PC-9 (cell line): ENCODE measurements at regions not wholly inside any gene's neighbourhood (a gene's known extent, or its start where the extent isn't known, plus 50 kb on each side); places are given as distances from the start of the nearest gene placed in this dataset.

Experiments used
- BruUV-seq: library from RNA; stranded (reverse); fragments of 400-500 nt; replicated peaks from 2 replicates; lab custom pipeline; 2021; lab: Mats Ljungman, UMichigan
- CTCF ChIA-PET: fragments of 300-600 bp; sonication (Branson Sonifier 250); formaldehyde crosslinking; loops from one replicate; lab custom pipeline; 2022; ENCODE audit warnings: antibody characterized with exemption; lab: Charles Lee
- POLR2A ChIA-PET: fragments of 300-600 bp; sonication (Branson Sonifier 250); formaldehyde crosslinking; loops from one replicate; lab custom pipeline; 2022; ENCODE audit warnings: antibody characterized with exemption; ENCODE audit not compliant: unreplicated experiment; lab: Charles Lee
- DNase-seq, 2 experiments: peaks; one replicate each; pipeline versions ENCODE4 v3.0.0 to v3.0.0-alpha.2; 2015 to 2022; ENCODE audit warnings: mixed read lengths in 1 of 2
- H2AFZ ChIP-seq: fragments of 200-600 bp; sonication (generic); 2 replicates; pipeline ENCODE4 v1.8.1; 2017; ENCODE audit warnings: antibody characterized with exemption
- H3F3A ChIP-seq: fragments of 200-600 bp; sonication (generic); 2 replicates; pipeline ENCODE4 v1.8.1; 2017; ENCODE audit warnings: antibody characterized with exemption, mild to moderate bottlenecking, low read depth; ENCODE audit not compliant: insufficient read depth
- H3K27ac ChIP-seq: fragments of 200-600 bp; sonication (generic); 2 replicates; pipeline ENCODE4 v1.6.1; 2016; ENCODE audit warnings: mixed run types
- H3K27me3 ChIP-seq: fragments of 200-600 bp; sonication (generic); 2 replicates; pipeline ENCODE4 v1.6.1; 2016; ENCODE audit warnings: low read depth, mixed run types; ENCODE audit not compliant: insufficient read depth
- H3K36me3 ChIP-seq: fragments of 200-600 bp; sonication (generic); 2 replicates; pipeline ENCODE4 v1.6.1; 2016; ENCODE audit warnings: low read depth, mixed run types
- H3K4me1 ChIP-seq: fragments of 200-600 bp; sonication (generic); replicated peaks from 2 replicates; pipeline ENCODE4 v1.6.1; 2016; ENCODE audit warnings: mixed run types; ENCODE audit not compliant: insufficient read depth
- H3K4me2 ChIP-seq: fragments of 200-600 bp; sonication (generic); 2 replicates; pipeline ENCODE4 v1.6.1; 2017; ENCODE audit warnings: mixed run types
- H3K4me3 ChIP-seq: fragments of 200-600 bp; sonication (generic); 2 replicates; pipeline ENCODE4 v1.6.1; 2016; ENCODE audit warnings: mixed run types
- H3K79me2 ChIP-seq: fragments of 200-600 bp; sonication (generic); 2 replicates; pipeline ENCODE4 v1.6.1; 2017; ENCODE audit warnings: low read depth, mixed run types
- H3K9me2 ChIP-seq: fragments of 200-600 bp; sonication (generic); 2 replicates; pipeline ENCODE4 v1.8.1; 2017; ENCODE audit warnings: mild to moderate bottlenecking; ENCODE audit not compliant: insufficient read depth
- H3K9me3 ChIP-seq: fragments of 200-600 bp; sonication (generic); 2 replicates; pipeline ENCODE4 v1.8.1; 2016; ENCODE audit warnings: low read depth; ENCODE audit not compliant: insufficient read depth
- H4K20me1 ChIP-seq: fragments of 200-600 bp; sonication (generic); 2 replicates; pipeline ENCODE4 v1.8.1; 2017; ENCODE audit not compliant: insufficient read depth
- CTCF ChIP-seq: fragments of 200-600 bp; sonication (generic); conservative IDR thresholded peaks from 2 replicates; pipeline ENCODE4 v1.6.1; 2017; ENCODE audit warnings: mixed run types, antibody characterized with exemption, mild to moderate bottlenecking, moderate library complexity
- EZH2 ChIP-seq: fragments of 200-600 bp; sonication (generic); IDR thresholded peaks from 2 replicates; pipeline ENCODE4 v1.8.0; 2017; ENCODE audit warnings: antibody characterized with exemption, low read depth
- intact Hi-C: fragments of 100-400 bp; cut with micrococcal nuclease; formaldehyde crosslinking; loops from one replicate; pipeline ENCODE4 v1.10.0; 2022; ENCODE audit not compliant: unreplicated experiment

DNA sequence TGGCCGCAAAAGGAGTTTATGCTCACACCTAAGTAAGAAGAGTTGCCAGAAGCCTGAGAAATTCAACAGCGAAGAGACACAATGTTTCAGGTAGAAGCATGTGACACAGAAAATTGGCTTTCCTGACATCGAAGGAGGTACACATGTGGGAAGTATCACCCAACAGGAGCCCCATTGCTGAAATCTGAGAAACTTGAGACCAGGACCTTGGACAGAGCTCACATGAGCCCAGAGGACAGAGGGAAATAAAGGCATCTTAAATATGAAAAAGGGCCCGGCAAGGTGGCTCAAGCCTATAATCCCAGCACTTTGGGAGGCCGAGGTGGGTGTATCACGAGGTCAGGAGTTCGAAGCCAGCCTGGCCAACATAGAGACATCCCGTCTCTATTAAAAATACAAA, 304.1 kb upstream of the C16orf82 start:
- no peak overlapping the region for H3K27ac ChIP-seq
- POLR2A ChIA-PET = no interaction called here
- CTCF ChIA-PET = no interaction called here
- H3K4me3 ChIP-seq = no peak overlapping the region
- no peak for DNase-seq
- H3K4me2 ChIP-seq = no peak overlapping the region
- intact Hi-C loops = no loop called here
- H3K9me3 ChIP-seq = no peaks in the 10 kb centered on the region
- H2AFZ ChIP-seq = no peak overlapping the region
- no peaks in the 10 kb centered on the region for H3F3A ChIP-seq
- no peaks in the 10 kb centered on the region for H3K4me1 ChIP-seq
- no peaks in the 10 kb centered on the region for H3K9me2 ChIP-seq
- no peaks in the 10 kb centered on the region for H4K20me1 ChIP-seq
- H3K36me3 ChIP-seq = no peaks in the 10 kb centered on the region
- H3K27me3 ChIP-seq = no peaks in the 10 kb centered on the region
- no peaks in the 10 kb centered on the region for H3K79me2 ChIP-seq
- no peak for TF ChIP-seq CTCF
- no peak for TF ChIP-seq EZH2
- BruUV-seq = no TSS peak

DNA sequence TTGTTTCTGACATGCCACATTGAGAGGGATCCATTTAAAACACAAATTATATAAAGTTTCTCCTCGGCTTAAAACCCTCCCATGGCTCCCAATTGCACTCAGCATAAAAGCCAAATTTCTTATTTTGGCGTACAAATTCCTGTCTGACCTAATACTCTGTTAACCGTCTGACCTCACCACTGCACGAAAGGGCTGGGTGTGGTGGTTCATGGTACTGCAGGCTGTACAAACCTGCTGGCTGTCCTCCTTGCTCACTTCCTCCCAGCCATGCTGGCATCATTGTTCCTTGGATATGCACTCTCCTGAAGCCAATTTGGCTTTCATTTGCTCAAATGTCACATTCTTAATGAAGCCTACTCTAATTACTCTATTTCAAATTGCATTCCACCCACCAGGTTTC, 301.6 kb upstream of the C16orf82 start:
- Histone ChIP-seq H3K36me3 (no peaks in the 10 kb centered on the region), H3F3A (no peaks in the 10 kb centered on the region), H3K9me2 (no peaks in the 10 kb centered on the region), H3K9me3 (no peaks in the 10 kb centered on the region), H3K27me3 (no peaks in the 10 kb centered on the region), H3K79me2 (no peaks in the 10 kb centered on the region), H4K20me1 (no peaks in the 10 kb centered on the region), H2AFZ (no peak overlapping the region), H3K27ac (no peak overlapping the region), H3K4me2 (no peak overlapping the region), H3K4me1 (no peaks in the 10 kb centered on the region), H3K4me3 (no peak overlapping the region)
- DNase-seq = no peak
- BruUV-seq = no TSS peak
- CTCF ChIA-PET = no interaction called here
- TF ChIP-seq CTCF = peak; percentile 62
- no peak for TF ChIP-seq EZH2
- intact Hi-C loops = no loop called here
- POLR2A ChIA-PET = no interaction called here

DNA sequence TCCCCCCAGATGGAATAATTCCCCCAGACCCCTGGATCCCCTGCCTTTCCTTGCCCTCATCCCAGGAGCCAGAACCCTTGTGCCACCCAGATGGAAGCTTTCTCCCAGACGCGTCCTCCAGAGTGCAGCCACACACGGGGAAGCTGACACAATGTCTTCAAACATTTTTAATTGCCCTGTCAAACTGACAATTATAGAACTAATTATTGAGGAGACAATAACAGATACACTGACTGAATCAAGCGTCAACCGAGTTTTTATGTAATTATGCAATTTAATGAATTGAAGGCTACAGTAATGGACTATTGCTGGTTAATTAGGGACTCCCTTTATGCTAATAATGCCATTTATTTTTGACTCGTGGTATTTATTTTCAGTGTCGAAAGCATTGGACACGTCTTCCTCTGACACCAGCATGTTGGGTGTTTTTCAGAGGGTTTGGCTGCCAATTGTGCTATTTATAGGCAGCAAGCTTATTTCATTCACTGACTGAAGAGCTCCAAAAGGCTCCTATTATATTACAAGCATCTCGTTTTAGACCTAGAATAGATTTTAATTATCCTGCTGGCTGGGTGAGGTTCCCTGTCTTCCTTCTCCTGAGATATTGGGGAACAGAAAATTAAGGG, 298.2 kb upstream of the C16orf82 start:
- H2AFZ ChIP-seq = no peak overlapping the region
- no peak overlapping the region for H3K27ac ChIP-seq
- H3K79me2 ChIP-seq = no peaks in the 10 kb centered on the region
- no peaks in the 10 kb centered on the region for H3K9me3 ChIP-seq
- ChIA-PET POLR2A (no interaction called here), CTCF (no interaction called here)
- H3K4me1 ChIP-seq = no peaks in the 10 kb centered on the region
- DNase-seq = no peak
- no peak overlapping the region for H3K4me2 ChIP-seq
- intact Hi-C loops = no loop called here
- no peaks in the 10 kb centered on the region for H3F3A ChIP-seq
- H3K9me2 ChIP-seq = no peaks in the 10 kb centered on the region
- no peak overlapping the region for H3K4me3 ChIP-seq
- no peaks in the 10 kb centered on the region for H3K27me3 ChIP-seq
- no peak for TF ChIP-seq CTCF
- no peak for TF ChIP-seq EZH2
- no TSS peak for BruUV-seq
- no peaks in the 10 kb centered on the region for H3K36me3 ChIP-seq
- H4K20me1 ChIP-seq = no peaks in the 10 kb centered on the region
